Thyroid gland (tissue), 4 donors: ENCODE measurements at regions not wholly inside any gene's neighbourhood (a gene's known extent, or its start where the extent isn't known, plus 50 kb on each side); places are given as distances from the start of the nearest gene placed in this dataset.

Experiments used
- DNase-seq, 2 donors: peaks; one replicate each; pipeline ENCODE4 v3.0.0-alpha.2; 2019
- H3K27ac ChIP-seq, 3 donors: fragments of 200-600 bp; sonication (generic); 1 replicate in 2 of 3; 2 replicates in 1 of 3; pipeline ENCODE4 v1.5.1; 2016 to 2019; ENCODE audit warnings: mild to moderate bottlenecking in 1 of 3, moderate library complexity in 1 of 3
- H3K27me3 ChIP-seq: fragments of 200-600 bp; sonication (generic); one replicate; pipeline ENCODE4 v1.5.1; 2019
- H3K36me3 ChIP-seq, 2 donors: fragments of 200-600 bp; sonication (generic); one replicate each; pipeline ENCODE4 v1.5.1; 2016 to 2019
- H3K4me1 ChIP-seq, 2 donors: fragments of 200-600 bp; sonication (generic); one replicate each; pipeline ENCODE4 v1.5.1; 2017 to 2019
- H3K4me3 ChIP-seq, 3 donors: fragments of 200-600 bp; sonication (generic); replicated peaks in 1 of 3; 1 replicate in 2 of 3; 2 replicates in 1 of 3; pipeline ENCODE4 v1.5.1; 2016; ENCODE audit warnings: mild to moderate bottlenecking in 1 of 3
- H3K9me3 ChIP-seq: fragments of 200-600 bp; sonication (generic); one replicate; pipeline ENCODE4 v1.5.1; 2017
- POLR2A ChIP-seq, 2 donors: fragments of 450-650 bp; IDR thresholded peaks; one replicate each; pipeline ENCODE4 v1.6.1; 2017; ENCODE audit warnings: antibody characterized with exemption in 2 of 2, mild to moderate bottlenecking in 2 of 2, moderate library complexity in 1 of 2
- WGBS, 2 donors: methylation state at CpG; one replicate each; pipeline ENCODE4 v1.1.5; 2017; 5-methylcytosine and 5-hydroxymethylcytosine counted together
- intact Hi-C: fragments of 100-400 bp; cut with DNase I; formaldehyde crosslinking; loops from one replicate; pipeline ENCODE4 v1.15.1; 2023
- TF ChIP-seq, protein P1 (sequence below), 6 experiments: fragments of 200-600 bp in 3 of 6; fragments of 450-650 bp in 3 of 6; sonication (generic) in 3 of 6; IDR thresholded peaks; one replicate each; pipeline ENCODE4 v1.5.1; 2016 to 2019; ENCODE audit warnings: antibody characterized with exemption in 6 of 6, mild to moderate bottlenecking in 2 of 6, inconsistent platforms in 1 of 6, moderate library complexity in 1 of 6

DNA sequence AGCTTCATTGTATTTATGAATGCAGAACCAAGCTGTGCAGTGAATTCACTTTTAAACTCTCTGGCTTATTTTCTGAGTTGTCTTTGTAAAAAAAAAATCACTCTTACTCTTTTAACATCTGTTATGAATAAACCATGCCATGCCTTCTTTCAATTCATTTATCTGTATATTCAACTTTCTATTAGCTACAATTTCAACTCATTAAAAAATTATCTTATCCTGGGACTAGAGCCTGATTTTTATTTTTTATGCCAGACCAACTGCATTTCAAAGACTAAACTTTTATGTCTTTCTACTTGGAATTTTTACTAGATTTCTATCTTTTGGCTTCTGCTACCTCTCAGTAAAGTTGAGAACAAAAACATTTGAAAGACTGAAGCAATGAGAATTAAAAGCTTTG lies 342.7 kb downstream of the DEPDC1B start:
- TF ChIP-seq POLR2A (IDR thresholded peaks at IDR 0.05): no peak
- TF ChIP-seq, protein P1, sequence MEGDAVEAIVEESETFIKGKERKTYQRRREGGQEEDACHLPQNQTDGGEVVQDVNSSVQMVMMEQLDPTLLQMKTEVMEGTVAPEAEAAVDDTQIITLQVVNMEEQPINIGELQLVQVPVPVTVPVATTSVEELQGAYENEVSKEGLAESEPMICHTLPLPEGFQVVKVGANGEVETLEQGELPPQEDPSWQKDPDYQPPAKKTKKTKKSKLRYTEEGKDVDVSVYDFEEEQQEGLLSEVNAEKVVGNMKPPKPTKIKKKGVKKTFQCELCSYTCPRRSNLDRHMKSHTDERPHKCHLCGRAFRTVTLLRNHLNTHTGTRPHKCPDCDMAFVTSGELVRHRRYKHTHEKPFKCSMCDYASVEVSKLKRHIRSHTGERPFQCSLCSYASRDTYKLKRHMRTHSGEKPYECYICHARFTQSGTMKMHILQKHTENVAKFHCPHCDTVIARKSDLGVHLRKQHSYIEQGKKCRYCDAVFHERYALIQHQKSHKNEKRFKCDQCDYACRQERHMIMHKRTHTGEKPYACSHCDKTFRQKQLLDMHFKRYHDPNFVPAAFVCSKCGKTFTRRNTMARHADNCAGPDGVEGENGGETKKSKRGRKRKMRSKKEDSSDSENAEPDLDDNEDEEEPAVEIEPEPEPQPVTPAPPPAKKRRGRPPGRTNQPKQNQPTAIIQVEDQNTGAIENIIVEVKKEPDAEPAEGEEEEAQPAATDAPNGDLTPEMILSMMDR (IDR thresholded peaks at IDR 0.05): no peak
- Histone ChIP-seq H3K36me3 (no peaks in the 10 kb centered on the region), H3K27me3 (no peaks in the 10 kb centered on the region), H3K27ac (no peak overlapping the region), H3K4me1 (no peaks in the 10 kb centered on the region), H3K4me3 (no peak overlapping the region), H3K9me3 (no peaks in the 10 kb centered on the region)
- intact Hi-C loops: no loop called here
- DNase-seq: no peak

DNA sequence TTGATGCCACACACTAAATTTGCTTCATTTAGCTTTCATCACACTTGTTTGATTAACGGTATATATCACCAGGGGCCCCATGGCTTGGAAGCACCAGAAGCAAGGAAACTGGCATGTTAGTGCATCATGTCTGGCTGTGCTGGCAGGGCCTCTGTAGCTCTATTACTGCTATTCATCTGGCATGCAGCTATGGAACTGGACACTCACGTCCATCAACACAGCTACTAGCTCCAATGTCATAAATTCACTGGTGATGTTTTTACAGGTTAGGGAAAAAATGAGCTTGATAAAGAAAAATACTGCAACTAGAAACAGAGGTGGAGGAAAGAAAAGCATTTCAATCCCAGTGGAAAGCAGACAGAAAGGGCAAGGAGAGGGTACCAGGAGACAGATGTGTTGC lies 343.2 kb downstream of the DEPDC1B start:
- DNase-seq: no peak
- Histone ChIP-seq H3K27me3 (no peaks in the 10 kb centered on the region), H3K4me1 (no peaks in the 10 kb centered on the region), H3K27ac (no peak overlapping the region), H3K9me3 (no peaks in the 10 kb centered on the region), H3K36me3 (no peaks in the 10 kb centered on the region), H3K4me3 (no peak overlapping the region)
- intact Hi-C loops: no loop called here
- 74 to 76% methylated on average over 2 of the region's 2 CpGs for WGBS, 2 donors
- TF ChIP-seq, protein P1 (IDR thresholded peaks at IDR 0.05): no peak
- TF ChIP-seq POLR2A (IDR thresholded peaks at IDR 0.05): no peak

DNA sequence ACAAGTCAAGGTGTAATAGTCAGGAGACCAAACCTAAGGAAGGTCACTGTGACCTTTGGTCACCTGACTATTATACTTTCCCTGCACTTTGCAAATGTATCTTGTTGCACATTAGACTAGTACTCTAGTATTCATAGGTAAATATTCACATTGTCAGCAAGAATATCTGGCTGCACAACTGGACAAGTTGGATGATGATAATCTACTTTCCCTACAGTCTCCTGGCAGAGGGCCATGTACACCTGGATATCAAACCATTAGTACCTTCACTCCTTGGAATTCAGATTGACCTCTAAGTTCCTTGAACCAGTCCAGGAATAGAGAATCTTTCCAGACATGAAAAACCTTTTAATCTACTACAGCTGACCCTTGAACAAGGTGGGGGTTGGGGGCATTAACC lies 344.8 kb downstream of the DEPDC1B start:
- H3K27ac ChIP-seq: no peak overlapping the region
- no peaks in the 10 kb centered on the region for H3K27me3 ChIP-seq
- H3K36me3 ChIP-seq: no peaks in the 10 kb centered on the region
- H3K4me3 ChIP-seq: no peak overlapping the region
- peaks cover 10 to 13% of the 10 kb centered on the region in 2 donors for H3K4me1 ChIP-seq
- no peaks in the 10 kb centered on the region for H3K9me3 ChIP-seq
- intact Hi-C loops: no loop called here
- no peak for TF ChIP-seq POLR2A (IDR thresholded peaks at IDR 0.05)
- TF ChIP-seq, protein P1 (IDR thresholded peaks at IDR 0.05): no peak
- DNase-seq: no peak

DNA sequence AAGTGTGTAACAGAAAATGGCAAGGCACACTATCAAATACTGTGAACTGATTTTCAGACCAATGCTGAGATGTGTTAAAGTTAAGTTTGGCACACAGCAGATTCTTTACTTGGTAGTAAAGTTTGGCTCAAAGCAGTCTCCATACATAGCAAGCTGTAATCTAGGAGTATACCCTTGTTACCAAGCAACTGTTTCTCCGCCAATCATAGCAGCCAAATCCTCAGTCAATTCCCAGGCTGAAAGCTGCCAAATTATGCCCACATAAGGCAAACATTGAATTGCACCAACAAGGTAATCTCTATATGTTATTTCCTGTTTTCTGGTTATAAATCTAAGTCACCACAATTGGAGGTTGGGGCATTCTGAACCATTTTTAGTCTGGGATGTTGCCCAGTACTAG lies 345.7 kb downstream of the DEPDC1B start:
- no peak for DNase-seq
- 84 to 88% methylated on average over 1 of the region's 1 CpG for WGBS, 2 donors
- intact Hi-C loops: no loop called here
- H3K27me3 ChIP-seq: no peaks in the 10 kb centered on the region
- TF ChIP-seq, protein P1 (IDR thresholded peaks at IDR 0.05): no peak
- no peak for TF ChIP-seq POLR2A (IDR thresholded peaks at IDR 0.05)
- no peak overlapping the region for H3K27ac ChIP-seq
- H3K9me3 ChIP-seq: no peaks in the 10 kb centered on the region
- peaks cover 10 to 16% of the 10 kb centered on the region in 2 donors for H3K4me1 ChIP-seq
- no peaks in the 10 kb centered on the region for H3K36me3 ChIP-seq
- no peak overlapping the region for H3K4me3 ChIP-seq

DNA sequence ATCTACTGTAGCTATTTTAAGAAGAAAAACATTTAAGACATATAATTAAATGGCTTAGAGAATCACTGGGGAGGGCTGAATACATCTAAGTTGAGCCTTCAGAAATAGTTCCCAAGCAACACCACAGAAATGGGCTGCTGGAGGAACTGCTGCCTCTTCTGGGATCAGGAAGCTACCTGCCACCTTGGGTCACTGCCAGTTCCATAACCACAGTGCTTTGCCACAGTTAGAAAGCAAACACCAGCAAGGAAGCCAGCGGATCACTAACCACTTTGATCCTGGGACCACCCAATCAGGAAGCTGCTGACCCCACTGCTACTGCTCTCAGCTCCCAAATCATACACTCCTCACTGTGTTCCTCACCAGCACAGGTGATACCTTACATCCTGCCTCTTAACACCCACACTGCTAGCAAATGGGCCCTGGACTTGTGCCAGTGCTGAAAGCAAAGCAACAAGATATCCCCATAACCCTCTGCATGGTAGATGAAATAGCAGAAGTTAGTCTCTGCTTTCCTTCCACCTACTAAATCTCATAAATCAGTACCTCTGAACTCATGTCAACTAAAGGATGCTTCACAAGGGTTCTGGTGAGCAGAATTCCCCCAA lies 346.9 kb downstream of the DEPDC1B start:
- H3K27me3 ChIP-seq: no peaks in the 10 kb centered on the region
- peak; percentile 26 to 35 for DNase-seq
- TF ChIP-seq, protein P1 (IDR thresholded peaks at IDR 0.05): no peak
- no peak for TF ChIP-seq POLR2A (IDR thresholded peaks at IDR 0.05)
- H3K4me3 ChIP-seq: no peak overlapping the region
- no peak overlapping the region for H3K27ac ChIP-seq
- peaks cover 10 to 16% of the 10 kb centered on the region in 2 donors for H3K4me1 ChIP-seq
- H3K9me3 ChIP-seq: no peaks in the 10 kb centered on the region
- WGBS, 2 donors: 80 to 94% methylated on average over 1 of the region's 1 CpG
- H3K36me3 ChIP-seq: no peaks in the 10 kb centered on the region
- intact Hi-C loops: no loop called here
